Loucy (cell line): ENCODE measurements at regions not wholly inside any gene's neighbourhood (a gene's known extent, or its start where the extent isn't known, plus 50 kb on each side); places are given as distances from the start of the nearest gene placed in this dataset.

Experiments
- EZH2phosphoT487 ChIP-seq: fragments of 200-600 bp; IDR thresholded peaks from 2 replicates; pipeline ENCODE4 v1.6.1; 2018; ENCODE audit warnings: antibody characterized with exemption, mild to moderate bottlenecking, moderate library complexity, borderline replicate concordance
- TF ChIP-seq, protein P1 (sequence below): fragments of 200-600 bp; sonication (generic); conservative IDR thresholded peaks from 2 replicates; pipeline ENCODE4 v1.5.1; 2014; ENCODE audit warnings: mild to moderate bottlenecking, antibody characterized with exemption, low read length

- TF ChIP-seq, protein P1, sequence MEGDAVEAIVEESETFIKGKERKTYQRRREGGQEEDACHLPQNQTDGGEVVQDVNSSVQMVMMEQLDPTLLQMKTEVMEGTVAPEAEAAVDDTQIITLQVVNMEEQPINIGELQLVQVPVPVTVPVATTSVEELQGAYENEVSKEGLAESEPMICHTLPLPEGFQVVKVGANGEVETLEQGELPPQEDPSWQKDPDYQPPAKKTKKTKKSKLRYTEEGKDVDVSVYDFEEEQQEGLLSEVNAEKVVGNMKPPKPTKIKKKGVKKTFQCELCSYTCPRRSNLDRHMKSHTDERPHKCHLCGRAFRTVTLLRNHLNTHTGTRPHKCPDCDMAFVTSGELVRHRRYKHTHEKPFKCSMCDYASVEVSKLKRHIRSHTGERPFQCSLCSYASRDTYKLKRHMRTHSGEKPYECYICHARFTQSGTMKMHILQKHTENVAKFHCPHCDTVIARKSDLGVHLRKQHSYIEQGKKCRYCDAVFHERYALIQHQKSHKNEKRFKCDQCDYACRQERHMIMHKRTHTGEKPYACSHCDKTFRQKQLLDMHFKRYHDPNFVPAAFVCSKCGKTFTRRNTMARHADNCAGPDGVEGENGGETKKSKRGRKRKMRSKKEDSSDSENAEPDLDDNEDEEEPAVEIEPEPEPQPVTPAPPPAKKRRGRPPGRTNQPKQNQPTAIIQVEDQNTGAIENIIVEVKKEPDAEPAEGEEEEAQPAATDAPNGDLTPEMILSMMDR = no peak
- TF ChIP-seq EZH2phosphoT487 = no peak
These were observed 80.4 kb upstream of the LRIG1 start for GRCh38 chr3:66581256-66581655.
